ENCODE measurements at regions not wholly inside any gene's neighbourhood (a gene's known extent, or its start where the extent isn't known, plus 50 kb on each side); places are given as distances from the start of the nearest gene placed in this dataset.

GRCh38 chr21:41573902-41574690, 66.1 kb upstream of the TMPRSS2 start:
- no peak for TF ChIP-seq EZH2phosphoT487 (IDR thresholded peaks at IDR 0.05; ENCODE audit: borderline replicate concordance, low read depth, low read length)
- TF ChIP-seq, protein P1, sequence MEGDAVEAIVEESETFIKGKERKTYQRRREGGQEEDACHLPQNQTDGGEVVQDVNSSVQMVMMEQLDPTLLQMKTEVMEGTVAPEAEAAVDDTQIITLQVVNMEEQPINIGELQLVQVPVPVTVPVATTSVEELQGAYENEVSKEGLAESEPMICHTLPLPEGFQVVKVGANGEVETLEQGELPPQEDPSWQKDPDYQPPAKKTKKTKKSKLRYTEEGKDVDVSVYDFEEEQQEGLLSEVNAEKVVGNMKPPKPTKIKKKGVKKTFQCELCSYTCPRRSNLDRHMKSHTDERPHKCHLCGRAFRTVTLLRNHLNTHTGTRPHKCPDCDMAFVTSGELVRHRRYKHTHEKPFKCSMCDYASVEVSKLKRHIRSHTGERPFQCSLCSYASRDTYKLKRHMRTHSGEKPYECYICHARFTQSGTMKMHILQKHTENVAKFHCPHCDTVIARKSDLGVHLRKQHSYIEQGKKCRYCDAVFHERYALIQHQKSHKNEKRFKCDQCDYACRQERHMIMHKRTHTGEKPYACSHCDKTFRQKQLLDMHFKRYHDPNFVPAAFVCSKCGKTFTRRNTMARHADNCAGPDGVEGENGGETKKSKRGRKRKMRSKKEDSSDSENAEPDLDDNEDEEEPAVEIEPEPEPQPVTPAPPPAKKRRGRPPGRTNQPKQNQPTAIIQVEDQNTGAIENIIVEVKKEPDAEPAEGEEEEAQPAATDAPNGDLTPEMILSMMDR (conservative IDR thresholded peaks at IDR 0.05; ENCODE audit: low read length): no peak
- CTCF ChIA-PET (ENCODE audit: unreplicated experiment): no interaction called here
- intact Hi-C loops (cut with micrococcal nuclease; ENCODE audit: unreplicated experiment): no loop called here
- H3K9me2 ChIP-seq (ENCODE audit: insufficient read depth, low read length): no peaks in the 10 kb centered on the region
- no peaks in the 10 kb centered on the region for H3K36me3 ChIP-seq (ENCODE audit: insufficient read depth, low read length)
- H3K27ac ChIP-seq (ENCODE audit: low read depth, low read length, poor library complexity, severe bottlenecking): no peak overlapping the region
- H4K20me1 ChIP-seq (ENCODE audit: insufficient read depth, low read length): no peaks in the 10 kb centered on the region
- H3K79me2 ChIP-seq (ENCODE audit: insufficient read depth, low read depth, low read length): no peaks in the 10 kb centered on the region
- peaks cover 19% of the 10 kb centered on the region for H3K9me3 ChIP-seq (ENCODE audit: low read length)
- no peak overlapping the region for H3K4me2 ChIP-seq (ENCODE audit: low read length)
- H3K4me1 ChIP-seq (ENCODE audit: insufficient read depth, low read length, poor library complexity, severe bottlenecking): peaks cover 5% of the 10 kb centered on the region
- BruUV-seq (replicated peaks): no TSS peak
- no peak for DNase-seq (ENCODE audit: low spot score)
- H3K4me3 ChIP-seq (ENCODE audit: low read depth, low read length, poor library complexity, severe bottlenecking): no peak overlapping the region
- no peak overlapping the region for H2AFZ ChIP-seq (ENCODE audit: low read length)
- POLR2A ChIA-PET: no interaction called here

GRCh38 chr21:41571938-41572510, 64.1 kb upstream of the TMPRSS2 start:
- no peak overlapping the region for H3K27ac ChIP-seq (ENCODE audit: low read depth, low read length, poor library complexity, severe bottlenecking)
- no TSS peak for BruUV-seq (replicated peaks)
- H3K9me2 ChIP-seq (ENCODE audit: insufficient read depth, low read length): no peaks in the 10 kb centered on the region
- no peak overlapping the region for H3K4me2 ChIP-seq (ENCODE audit: low read length)
- no peaks in the 10 kb centered on the region for H3K79me2 ChIP-seq (ENCODE audit: insufficient read depth, low read depth, low read length)
- H3K36me3 ChIP-seq (ENCODE audit: insufficient read depth, low read length): no peaks in the 10 kb centered on the region
- no peak overlapping the region for H2AFZ ChIP-seq (ENCODE audit: low read length)
- DNase-seq (ENCODE audit: low spot score): peak; percentile 2
- peaks cover 5% of the 10 kb centered on the region for H3K4me1 ChIP-seq (ENCODE audit: insufficient read depth, low read length, poor library complexity, severe bottlenecking)
- ChIA-PET CTCF (ENCODE audit: unreplicated experiment) (no interaction called here), POLR2A (no interaction called here)
- TF ChIP-seq, protein P1 (conservative IDR thresholded peaks at IDR 0.05; ENCODE audit: low read length): no peak
- intact Hi-C loops (cut with micrococcal nuclease; ENCODE audit: unreplicated experiment): no loop called here
- 0 out of 2 replicates have a peak, but pooled peaks cover under 1% of the 10 kb centered on the region for H3K9me3 ChIP-seq (ENCODE audit: low read length)
- H4K20me1 ChIP-seq (ENCODE audit: insufficient read depth, low read length): no peaks in the 10 kb centered on the region
- no peak overlapping the region for H3K4me3 ChIP-seq (ENCODE audit: low read depth, low read length, poor library complexity, severe bottlenecking)

GRCh38 chr21:41570791-41571355, 62.9 kb upstream of the TMPRSS2 start:
- Histone ChIP-seq H3K4me1 (ENCODE audit: insufficient read depth, low read length, poor library complexity, severe bottlenecking) (peaks cover 5% of the 10 kb centered on the region), H4K20me1 (ENCODE audit: insufficient read depth, low read length) (no peaks in the 10 kb centered on the region), H3K79me2 (ENCODE audit: insufficient read depth, low read depth, low read length) (no peaks in the 10 kb centered on the region), H2AFZ (ENCODE audit: low read length) (no peak overlapping the region), H3K4me2 (ENCODE audit: low read length) (0 out of 2 replicates have a peak overlapping the region, but pooled peaks have one; percentile 26), H3K9me3 (ENCODE audit: low read length) (no peaks in the 10 kb centered on the region), H3K36me3 (ENCODE audit: insufficient read depth, low read length) (no peaks in the 10 kb centered on the region), H3K4me3 (ENCODE audit: low read depth, low read length, poor library complexity, severe bottlenecking) (no peak overlapping the region), H3K27ac (ENCODE audit: low read depth, low read length, poor library complexity, severe bottlenecking) (no peak overlapping the region), H3K9me2 (ENCODE audit: insufficient read depth, low read length) (no peaks in the 10 kb centered on the region)
- TF ChIP-seq, protein P1 (conservative IDR thresholded peaks at IDR 0.05; ENCODE audit: low read length): no peak
- TF ChIP-seq EZH2phosphoT487 (IDR thresholded peaks at IDR 0.05; ENCODE audit: borderline replicate concordance, low read depth, low read length): no peak
- no TSS peak for BruUV-seq (replicated peaks)
- peak; percentile 27 for DNase-seq (ENCODE audit: low spot score)
- intact Hi-C loops (cut with micrococcal nuclease; ENCODE audit: unreplicated experiment): no loop called here
- CTCF ChIA-PET (ENCODE audit: unreplicated experiment): no interaction called here
- POLR2A ChIA-PET: no interaction called here
